Ishikawa (cell line): ENCODE measurements at regions not wholly inside any gene's neighbourhood (a gene's known extent, or its start where the extent isn't known, plus 50 kb on each side); places are given as distances from the start of the nearest gene placed in this dataset.

Experiments used
- CEBPB ChIP-seq: IDR thresholded peaks from 2 replicates; pipeline ENCODE4 v1.6.1; 2012
- CREB1 ChIP-seq: IDR thresholded peaks from 2 replicates; pipeline ENCODE4 v1.6.1; 2012; ENCODE audit warnings: low read depth
- EGR1 ChIP-seq: IDR thresholded peaks from 2 replicates; pipeline ENCODE4 v1.6.1; 2012
- EP300 ChIP-seq: IDR thresholded peaks from 2 replicates; pipeline ENCODE4 v1.6.1; 2012; ENCODE audit warnings: borderline replicate concordance
- FOXM1 ChIP-seq: IDR thresholded peaks from 2 replicates; pipeline ENCODE4 v1.6.1; 2012; ENCODE audit warnings: low read depth, borderline replicate concordance
- MAX ChIP-seq: IDR thresholded peaks from 2 replicates; pipeline ENCODE4 v1.6.1; 2012
- NFIC ChIP-seq: IDR thresholded peaks from 2 replicates; pipeline ENCODE4 v1.6.1; 2012
- RAD21 ChIP-seq: IDR thresholded peaks from 2 replicates; pipeline ENCODE4 v1.6.1; 2012; ENCODE audit warnings: low read depth
- REST ChIP-seq: IDR thresholded peaks from 2 replicates; pipeline ENCODE4 v1.6.1; 2012; ENCODE audit warnings: low read depth, mild to moderate bottlenecking
- TAF1 ChIP-seq: IDR thresholded peaks from 2 replicates; pipeline ENCODE4 v1.6.1; 2012; ENCODE audit warnings: low read depth, mild to moderate bottlenecking
- TCF12 ChIP-seq: IDR thresholded peaks from 2 replicates; pipeline ENCODE4 v1.6.1; 2012; ENCODE audit warnings: low read depth
- TEAD4 ChIP-seq: IDR thresholded peaks from 2 replicates; pipeline ENCODE4 v1.6.1; 2012
- YY1 ChIP-seq: IDR thresholded peaks from 2 replicates; pipeline ENCODE4 v1.6.1; 2012; ENCODE audit warnings: low read depth
- ZBTB7A ChIP-seq: IDR thresholded peaks from 2 replicates; pipeline ENCODE4 v1.6.1; 2012; ENCODE audit warnings: low read depth
- TF ChIP-seq, protein P1 (sequence below): IDR thresholded peaks from 2 replicates; pipeline ENCODE4 v1.6.1; 2012

GRCh38 chr7:443279-443833, 76.3 kb downstream of the PDGFA start:
- TF ChIP-seq TCF12 (no peak), TEAD4 (no peak), CREB1 (no peak), MAX (no peak), TAF1 (no peak)
- TF ChIP-seq, protein P1, sequence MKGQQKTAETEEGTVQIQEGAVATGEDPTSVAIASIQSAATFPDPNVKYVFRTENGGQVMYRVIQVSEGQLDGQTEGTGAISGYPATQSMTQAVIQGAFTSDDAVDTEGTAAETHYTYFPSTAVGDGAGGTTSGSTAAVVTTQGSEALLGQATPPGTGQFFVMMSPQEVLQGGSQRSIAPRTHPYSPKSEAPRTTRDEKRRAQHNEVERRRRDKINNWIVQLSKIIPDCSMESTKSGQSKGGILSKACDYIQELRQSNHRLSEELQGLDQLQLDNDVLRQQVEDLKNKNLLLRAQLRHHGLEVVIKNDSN, result no peak

DNA sequence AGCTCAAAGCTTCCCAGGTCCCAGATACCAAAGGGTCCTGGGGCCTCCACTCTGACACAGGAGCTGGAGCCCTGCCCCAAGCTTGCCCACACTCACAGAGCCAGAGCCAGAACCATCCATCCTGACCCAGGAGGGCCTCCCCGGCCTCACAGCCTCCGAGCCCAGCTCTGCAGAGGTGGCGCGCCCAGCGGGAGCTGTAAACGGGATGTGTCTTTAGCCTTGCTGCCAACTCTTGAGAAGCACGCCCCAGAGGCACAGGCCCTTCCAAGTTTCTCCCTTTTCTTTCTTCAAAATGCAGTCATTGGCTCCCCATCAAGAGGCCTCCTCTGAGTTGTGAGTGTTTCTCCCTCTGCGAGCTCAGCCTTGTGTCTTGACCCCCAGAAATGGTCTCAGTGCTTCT, 75.0 kb downstream of the PDGFA start:
- no peak for TF ChIP-seq EP300
- TF ChIP-seq TCF12, result no peak
- TF ChIP-seq YY1, result no peak
- TF ChIP-seq REST, result no peak
- no peak for TF ChIP-seq CREB1
- TF ChIP-seq TAF1, result no peak
- no peak for TF ChIP-seq EGR1
- TF ChIP-seq ZBTB7A, result no peak
- no peak for TF ChIP-seq FOXM1
- TF ChIP-seq RAD21, result no peak

DNA sequence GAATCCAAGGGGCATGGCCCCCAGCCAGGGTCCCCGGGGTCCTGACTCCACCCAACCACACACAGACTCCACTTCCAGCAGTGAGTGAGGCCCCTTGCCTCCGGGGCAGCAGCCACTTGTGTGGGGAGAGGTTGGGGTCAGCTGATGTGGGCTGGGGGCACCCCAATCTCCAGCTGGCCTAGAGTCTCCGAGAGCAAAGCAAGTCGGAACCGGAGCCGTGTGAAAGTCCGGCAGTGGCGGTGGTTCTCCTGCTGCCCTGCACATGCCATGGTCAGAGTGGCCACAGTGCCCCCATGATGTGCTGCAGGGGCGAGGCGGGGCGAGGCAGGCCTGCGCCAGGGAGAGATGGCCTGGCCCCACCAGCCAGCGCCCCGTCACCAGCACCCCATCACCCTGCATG, 74.6 kb downstream of the PDGFA start:
- no peak for TF ChIP-seq TAF1

- no peak for TF ChIP-seq EP300
- no peak for TF ChIP-seq TAF1
- TF ChIP-seq, protein P1, result no peak
- no peak for TF ChIP-seq CREB1
- no peak for TF ChIP-seq MAX
- TF ChIP-seq CEBPB, result no peak
- no peak for TF ChIP-seq TEAD4
- no peak for TF ChIP-seq FOXM1
- no peak for TF ChIP-seq NFIC
- no peak for TF ChIP-seq TCF12
- no peak for TF ChIP-seq REST
- TF ChIP-seq RAD21, result no peak
- TF ChIP-seq EGR1, result no peak
- no peak for TF ChIP-seq YY1
- no peak for TF ChIP-seq ZBTB7A
Measured at GRCh38 chr7:445563-446288, 73.9 kb downstream of the PDGFA start.

GRCh38 chr7:446289-446935, 73.2 kb downstream of the PDGFA start:
- TF ChIP-seq TCF12, result no peak
- TF ChIP-seq MAX, result no peak
- no peak for TF ChIP-seq NFIC
- no peak for TF ChIP-seq YY1
- TF ChIP-seq FOXM1, result no peak
- no peak for TF ChIP-seq CREB1
- no peak for TF ChIP-seq RAD21
- no peak for TF ChIP-seq TEAD4
- no peak for TF ChIP-seq ZBTB7A
- TF ChIP-seq, protein P1, result no peak
- no peak for TF ChIP-seq TAF1
- no peak for TF ChIP-seq EGR1
- no peak for TF ChIP-seq EP300
- no peak for TF ChIP-seq CEBPB
- TF ChIP-seq REST, result no peak
